ENCODE measurements at regions not wholly inside any gene's neighbourhood (a gene's known extent, or its start where the extent isn't known, plus 50 kb on each side); places are given as distances from the start of the nearest gene placed in this dataset.

DNA sequence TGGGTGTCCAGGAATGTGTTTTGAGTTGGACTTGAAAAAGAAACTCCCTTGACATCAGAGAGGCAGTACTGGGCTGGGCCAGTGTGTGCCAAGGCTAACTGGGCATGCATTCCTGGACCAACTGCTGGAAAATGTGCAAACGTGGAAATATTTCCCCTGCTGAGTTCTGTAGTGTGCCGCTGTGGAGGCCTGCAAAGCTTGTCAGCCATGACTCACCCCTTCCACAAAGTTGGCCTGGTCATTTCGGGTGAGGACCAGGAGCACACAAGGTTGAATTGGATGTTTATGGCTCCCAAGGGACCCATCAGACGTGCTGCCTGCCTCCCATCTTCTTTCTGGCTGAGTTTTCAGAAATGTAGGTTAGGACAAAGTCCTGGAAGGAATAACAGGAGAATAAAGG is 513.1 kb downstream of the MIAT start:
- Histone ChIP-seq H4K8ac (ENCODE audit: extremely low read depth, insufficient read depth, low read length) (no peak overlapping the region), H2BK12ac (ENCODE audit: low read depth, low read length) (no peak overlapping the region), H3K4me1 (replicated peaks in 1 of 4; ENCODE audit: control insufficient read depth in 3 of 4, insufficient read depth in 4 of 4, low read length in 3 of 4) (peaks cover 1 to 12% (median 5%) of the 10 kb centered on the region in 4 experiments; a peak in 5 of 7 replicates), H3K18ac (ENCODE audit: extremely low read depth, low read length) (no peak overlapping the region), H3K27me3 (replicated peaks in 1 of 4; ENCODE audit: control insufficient read depth in 3 of 4, extremely low read depth in 1 of 4, insufficient read depth in 3 of 4, low read length in 3 of 4) (no peaks in the 10 kb centered on the region), H3K36me3 (ENCODE audit: control insufficient read depth in 2 of 4, insufficient read depth in 4 of 4, low read length in 3 of 4) (no peaks in the 10 kb centered on the region), H2AK5ac (ENCODE audit: low read depth, low read length) (no peak overlapping the region), H2BK120ac (replicated peaks; ENCODE audit: low read depth, low read length) (no peak overlapping the region), H2BK20ac (ENCODE audit: low read length) (no peak overlapping the region), H3K79me1 (ENCODE audit: low read depth, low read length) (no peaks in the 10 kb centered on the region), H3K4ac (replicated peaks; ENCODE audit: insufficient read length, low read depth, low read length) (no peak overlapping the region), H3K4me3 (ENCODE audit: extremely low read depth in 1 of 4, insufficient read depth in 2 of 4, low read depth in 3 of 4, low read length in 4 of 4) (no peak overlapping the region), H3K79me2 (ENCODE audit: control insufficient read depth in 1 of 2, insufficient read depth in 2 of 2, low read length in 2 of 2) (no peaks in the 10 kb centered on the region), H3K9ac (replicated peaks in 1 of 4; ENCODE audit: extremely low read depth in 1 of 4, low read depth in 3 of 4, low read length in 3 of 4) (no peak overlapping the region), H2BK5ac (ENCODE audit: low read depth, low read length) (no peak overlapping the region), H3K14ac (ENCODE audit: insufficient read length) (no peak overlapping the region), H3K56ac (replicated peaks; ENCODE audit: insufficient read length, low read depth, low read length) (no peak overlapping the region), H3K9me3 (ENCODE audit: insufficient read depth in 2 of 2, low read depth in 1 of 2, low read length in 1 of 2) (no peaks in the 10 kb centered on the region), H3K27ac (ENCODE audit: low read depth, low read length) (no peak overlapping the region), H3K4me2 (ENCODE audit: insufficient read depth in 1 of 2, low read depth in 2 of 2, low read length in 2 of 2) (no peak overlapping the region), H3K23ac (ENCODE audit: insufficient read length) (no peak overlapping the region), H4K20me1 (replicated peaks in 1 of 2; ENCODE audit: control insufficient read depth in 1 of 2, insufficient read depth in 2 of 2, low read length in 2 of 2) (no peaks in the 10 kb centered on the region), H4K91ac (replicated peaks; ENCODE audit: insufficient read length, low read length) (no peak overlapping the region), H2AFZ (ENCODE audit: low read length) (no peak overlapping the region), H2BK15ac (ENCODE audit: low read length) (0 out of 2 replicates have a peak overlapping the region, but pooled peaks have one; percentile 31), H3K23me2 (ENCODE audit: low read depth, low read length) (no peaks in the 10 kb centered on the region; the same call in 1 of the 2 replicates), H4K5ac (ENCODE audit: insufficient read length, low read depth, low read length) (no peak overlapping the region)
- ChIA-PET CTCF (ENCODE audit: partially characterized antibody) (interaction anchor here (1.2 to 1.3 kb wide), 2 partner anchors 10 to 19 kb away, joined by 3 to 5 read pairs; no protein-coding TSS in a partner anchor), POLR2A (ENCODE audit: partially characterized antibody) (no interaction called here)
- DNase-seq (ENCODE audit: low read depth in 1 of 2, low spot score in 2 of 2) (no peak), FAIRE-seq (no peak)
- TF ChIP-seq TBP (IDR thresholded peaks at IDR 0.05; ENCODE audit: low read depth, low read length) (no peak), HDAC6 (IDR thresholded peaks at IDR 0.05; ENCODE audit: low read depth, low read length) (no peak), SIN3A (conservative IDR thresholded peaks at IDR 0.05 in 1 of 2, IDR thresholded peaks at IDR 0.05 in 1 of 2; ENCODE audit: low read depth in 1 of 2, low read length in 2 of 2) (no peak), SIX5 (IDR thresholded peaks at IDR 0.05; ENCODE audit: low read depth, low read length) (no peak), SAP30 (IDR thresholded peaks at IDR 0.05; ENCODE audit: insufficient read depth, insufficient replicate concordance, low read length) (no peak), TAF1 (IDR thresholded peaks at IDR 0.05; ENCODE audit: low read depth, low read length) (no peak), RAD21 (IDR thresholded peaks at IDR 0.05 in 1 of 2, conservative IDR thresholded peaks at IDR 0.05 in 1 of 2; ENCODE audit: low read depth in 2 of 2, low read length in 2 of 2) (no peak), CBX8 (IDR thresholded peaks at IDR 0.05; ENCODE audit: borderline replicate concordance, low read depth, low read length) (no peak), BACH1 (IDR thresholded peaks at IDR 0.05; ENCODE audit: low read length) (no peak)
- TF ChIP-seq, protein P1, sequence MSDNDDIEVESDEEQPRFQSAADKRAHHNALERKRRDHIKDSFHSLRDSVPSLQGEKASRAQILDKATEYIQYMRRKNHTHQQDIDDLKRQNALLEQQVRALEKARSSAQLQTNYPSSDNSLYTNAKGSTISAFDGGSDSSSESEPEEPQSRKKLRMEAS (IDR thresholded peaks at IDR 0.05) = no peak
- TF ChIP-seq, protein P2, sequence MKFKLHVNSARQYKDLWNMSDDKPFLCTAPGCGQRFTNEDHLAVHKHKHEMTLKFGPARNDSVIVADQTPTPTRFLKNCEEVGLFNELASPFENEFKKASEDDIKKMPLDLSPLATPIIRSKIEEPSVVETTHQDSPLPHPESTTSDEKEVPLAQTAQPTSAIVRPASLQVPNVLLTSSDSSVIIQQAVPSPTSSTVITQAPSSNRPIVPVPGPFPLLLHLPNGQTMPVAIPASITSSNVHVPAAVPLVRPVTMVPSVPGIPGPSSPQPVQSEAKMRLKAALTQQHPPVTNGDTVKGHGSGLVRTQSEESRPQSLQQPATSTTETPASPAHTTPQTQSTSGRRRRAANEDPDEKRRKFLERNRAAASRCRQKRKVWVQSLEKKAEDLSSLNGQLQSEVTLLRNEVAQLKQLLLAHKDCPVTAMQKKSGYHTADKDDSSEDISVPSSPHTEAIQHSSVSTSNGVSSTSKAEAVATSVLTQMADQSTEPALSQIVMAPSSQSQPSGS (IDR thresholded peaks at IDR 0.05; ENCODE audit: low read length) = no peak
- WGBS, 2 experiments (ENCODE audit: extremely low coverage in 1 of 2, insufficient coverage in 1 of 2, insufficient read length in 1 of 2, insufficient replicate concordance in 2 of 2, low coverage in 1 of 2, low lambda C conversion rate in 2 of 2, missing lambda C conversion rate in 1 of 2) = 82% methylated on average over 4 of the region's 4 CpGs; no CpG with 5 or more reads in 1 of the 2 experiments

Data from H1 (cell line).